Renal pelvis (tissue), 1 donor: ENCODE measurements at regions not wholly inside any gene's neighbourhood (a gene's known extent, or its start where the extent isn't known, plus 50 kb on each side); places are given as distances from the start of the nearest gene placed in this dataset.
A peak's percentile ranks its signal among the peaks of the same experiment; 100 is the strongest.
"Not testable (repeated sequence)": the region's sequence is repeated elsewhere in the genome, so short reads cannot be mapped to it uniquely, and the experiment has no call there.

Source experiments
- DNase-seq: peaks from one replicate; pipeline ENCODE4 v3.0.0-alpha.2; 2013

DNA sequence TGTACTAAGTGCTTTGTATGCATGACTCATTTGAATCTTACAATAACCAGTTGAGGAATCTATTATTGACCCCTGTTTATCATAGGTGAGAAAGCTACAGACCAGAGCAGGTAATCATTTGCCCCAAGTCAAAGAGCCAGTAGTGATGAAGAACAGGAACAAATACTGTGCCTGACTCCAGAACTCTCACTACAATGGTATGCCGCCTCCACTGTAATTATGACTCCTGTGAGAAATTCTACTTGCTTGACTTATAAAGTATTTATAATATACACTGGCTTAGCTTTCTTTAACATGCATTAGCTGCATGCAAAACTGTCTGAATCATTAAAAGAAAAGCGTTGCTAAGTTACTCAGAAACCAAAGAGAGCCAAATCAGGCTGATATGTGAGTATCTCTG is 92.6 kb downstream of the ZNF281 start:
- DNase-seq = no peak

DNA sequence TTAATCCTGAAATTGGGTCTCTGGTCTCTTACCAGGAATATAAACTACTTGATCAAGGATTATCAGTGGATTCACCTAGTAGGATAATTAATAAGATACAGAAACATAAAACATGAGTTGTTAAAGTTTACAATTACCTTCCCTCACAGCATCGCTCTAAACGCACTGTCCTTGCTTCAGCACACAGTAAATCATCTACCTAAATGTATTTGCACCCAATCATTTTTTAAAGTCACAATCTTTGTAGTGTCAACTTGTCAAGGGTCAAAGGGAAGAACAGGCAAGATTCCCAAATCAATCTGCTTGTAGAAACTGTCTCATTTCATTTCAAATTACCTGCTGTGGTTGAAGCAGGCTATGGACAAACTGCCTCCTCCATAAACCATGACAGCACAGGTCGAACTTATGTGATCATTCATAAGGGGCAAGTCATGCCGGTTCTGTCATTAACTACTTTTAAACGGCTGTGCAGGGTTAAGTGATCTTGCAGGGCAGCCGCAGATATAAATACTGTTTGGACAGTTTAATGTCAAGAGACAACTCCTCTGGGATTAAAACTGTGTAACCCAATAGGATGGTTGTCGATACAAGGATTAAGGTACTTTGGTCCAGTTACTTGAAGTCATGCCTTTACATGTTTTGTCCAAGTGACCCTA is 93.6 kb downstream of the ZNF281 start:
- DNase-seq = no peak

DNA sequence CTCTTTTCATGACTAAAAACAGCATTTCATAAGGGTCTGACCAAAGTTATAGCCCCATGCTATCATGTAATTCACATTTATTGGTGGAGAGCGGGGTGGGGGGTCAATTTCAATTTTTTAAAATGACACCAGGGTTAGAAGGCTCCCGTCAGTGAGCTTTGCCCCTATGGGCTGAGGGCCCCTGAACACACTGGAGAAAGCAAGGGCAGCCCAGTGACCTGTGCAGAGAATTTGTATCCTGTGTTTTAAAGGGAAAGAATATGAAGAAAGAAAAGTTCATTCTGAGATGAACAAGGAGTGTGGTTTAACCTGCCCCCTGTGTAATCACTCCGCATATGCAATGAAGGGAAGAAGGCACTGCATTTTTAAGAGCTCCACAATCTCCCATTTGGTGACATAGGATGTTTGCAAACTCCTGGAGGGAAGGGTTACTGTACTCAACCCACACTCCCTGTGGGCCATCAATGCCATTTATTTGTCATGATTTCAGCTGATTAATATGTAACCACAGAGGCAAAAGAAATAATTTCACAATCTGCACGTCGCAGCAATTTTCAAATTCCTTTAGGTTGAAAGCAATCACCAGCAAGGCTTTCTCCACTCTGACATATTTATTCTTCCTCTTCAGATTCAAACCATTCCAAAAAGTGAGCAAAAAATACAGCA is 95.6 kb downstream of the ZNF281 start:
- DNase-seq = no peak

DNA sequence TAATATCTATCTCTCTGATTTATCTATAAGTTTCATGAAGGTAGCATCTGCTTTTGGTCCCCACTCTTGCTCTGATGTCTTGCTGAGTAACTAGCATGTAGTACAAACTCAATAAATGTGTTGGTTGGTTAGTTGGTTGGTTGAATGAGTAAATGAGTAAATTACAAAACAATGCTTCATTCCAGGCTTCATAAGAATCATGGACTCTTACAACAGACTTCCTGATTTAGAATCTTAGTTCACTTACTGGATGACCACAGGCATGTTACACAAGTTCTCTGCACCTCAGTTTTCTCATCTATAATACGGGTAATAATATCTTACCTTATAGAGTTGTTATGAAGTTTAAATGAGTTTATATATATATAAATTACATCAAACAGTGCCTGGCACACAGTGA is 98.6 kb downstream of the ZNF281 start:
- no peak for DNase-seq

DNA sequence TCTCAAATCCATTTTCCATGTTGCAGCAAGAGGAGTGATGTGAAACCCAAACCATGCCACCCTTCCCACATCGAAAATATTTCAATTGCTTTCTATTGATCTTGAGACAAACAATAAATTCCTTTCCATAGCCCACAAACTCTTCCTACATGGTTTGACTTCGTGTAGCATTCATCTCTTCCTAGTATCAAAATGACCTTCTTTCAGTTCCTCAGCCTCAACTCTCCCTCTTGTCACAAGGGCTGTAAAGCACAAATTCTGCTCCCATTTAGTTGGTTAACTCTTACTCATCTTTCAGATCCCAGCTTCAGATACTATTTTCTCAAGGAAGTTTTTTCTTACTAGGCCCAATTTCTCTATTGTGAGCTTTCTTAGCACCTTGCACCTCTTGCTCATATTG is 99.0 kb downstream of the ZNF281 start:
- no peak for DNase-seq

DNA sequence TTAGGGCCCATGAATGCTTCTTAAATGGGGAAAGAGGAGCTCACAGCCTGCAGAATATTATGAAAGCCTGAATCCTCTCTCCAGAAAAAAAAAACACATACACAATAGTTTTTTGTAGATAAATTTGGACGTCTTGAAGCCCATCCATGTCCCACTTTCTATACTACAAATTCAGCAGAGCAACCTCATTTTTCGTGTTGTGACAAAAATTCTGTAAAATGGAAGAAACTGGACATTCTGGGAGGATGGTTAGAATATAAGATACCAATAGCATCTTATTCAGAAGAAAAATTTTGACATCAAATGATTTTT is 102.1 kb downstream of the ZNF281 start:
- no peak for DNase-seq

DNA sequence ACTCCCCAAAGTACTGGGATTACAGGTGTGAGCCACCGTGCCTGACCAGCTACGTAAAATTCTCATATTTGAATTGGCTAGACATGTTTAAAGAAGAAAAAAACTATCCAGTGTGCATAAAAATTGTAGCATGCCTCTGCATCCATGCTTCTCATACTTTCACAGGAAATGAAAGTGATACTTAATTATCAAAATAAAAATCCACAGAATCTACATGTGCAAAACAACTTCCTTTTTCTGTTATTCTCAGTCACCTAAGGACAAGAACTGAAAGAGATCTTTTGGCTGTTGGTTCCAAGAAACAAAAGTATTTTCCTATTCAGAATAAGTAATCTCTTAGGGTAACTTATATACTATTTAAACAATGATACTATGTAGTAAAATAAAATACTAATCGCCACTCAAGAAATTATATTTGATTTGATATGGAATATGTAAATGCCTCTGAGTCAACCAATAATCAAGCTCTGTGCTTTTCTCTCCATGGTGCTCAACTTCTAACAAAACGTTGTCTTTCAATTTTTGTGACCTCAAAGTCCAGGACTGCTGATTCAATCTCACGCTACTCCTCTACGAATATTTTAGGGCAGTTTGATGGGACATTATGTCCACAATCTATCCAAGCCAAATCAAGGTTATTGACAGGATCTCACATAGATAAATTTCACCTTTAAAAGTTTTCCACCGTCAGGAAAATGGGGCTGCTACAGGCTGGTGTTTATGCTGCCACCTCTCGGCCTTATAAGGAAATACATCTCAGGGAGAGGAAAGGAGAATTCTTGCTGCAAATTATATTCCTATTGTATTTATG is 102.7 kb downstream of the ZNF281 start:
- no peak for DNase-seq

DNA sequence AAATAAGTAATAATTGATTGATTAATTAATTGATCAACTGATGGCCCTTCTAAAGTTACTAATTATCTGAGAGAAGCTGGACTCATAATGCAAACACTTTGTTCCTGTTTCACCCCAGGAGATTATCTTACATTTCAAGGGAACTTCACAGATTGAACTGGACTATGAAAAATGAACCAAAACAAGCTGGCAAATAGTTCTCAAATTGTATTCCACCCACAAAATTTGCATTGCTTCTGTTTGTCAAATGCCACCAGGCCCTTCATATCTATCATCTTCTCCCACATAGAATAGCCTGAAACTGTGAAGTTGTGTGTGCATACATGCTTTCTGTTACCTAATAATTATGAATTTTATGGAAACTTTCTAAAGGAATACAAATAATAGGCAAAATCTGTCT is 104.0 kb downstream of the ZNF281 start:
- DNase-seq = no peak

DNA sequence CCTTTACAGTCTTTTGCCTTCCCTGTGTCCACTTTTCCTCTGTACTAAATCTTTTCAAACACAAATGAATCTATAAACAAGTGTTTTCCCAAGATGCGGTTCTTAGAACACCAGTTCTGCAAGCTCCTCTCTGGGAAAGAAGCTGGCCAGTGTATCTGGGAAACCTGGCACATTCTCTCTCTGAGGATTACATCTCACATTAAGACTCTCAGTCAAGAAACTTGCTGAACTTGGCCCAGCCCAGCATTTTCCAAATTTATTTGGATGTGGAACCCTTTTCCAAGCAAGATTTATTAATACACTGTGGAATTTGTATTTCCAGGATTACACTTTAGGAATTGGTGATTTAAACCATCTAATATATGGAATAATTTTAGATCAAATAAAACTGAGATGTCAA is 105.7 kb downstream of the ZNF281 start:
- DNase-seq = no peak

DNA sequence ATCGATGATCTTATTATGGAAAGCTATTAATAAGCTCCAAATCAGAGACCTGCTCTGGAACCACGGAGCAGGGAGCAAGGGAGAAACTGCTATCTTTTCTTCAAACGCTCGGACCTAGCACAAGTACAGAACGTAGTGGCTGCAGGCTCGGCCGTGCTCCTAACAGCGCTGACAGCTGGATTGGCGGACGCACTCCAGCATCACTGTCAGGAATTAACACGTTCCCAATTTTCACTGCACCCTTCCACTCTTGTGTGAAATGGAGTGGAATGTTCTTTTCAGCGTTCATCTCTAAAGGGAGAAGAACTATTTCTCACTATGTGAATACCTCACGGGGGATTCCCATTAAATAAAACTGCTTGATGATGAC is 106.9 kb downstream of the ZNF281 start:
- no peak for DNase-seq

DNA sequence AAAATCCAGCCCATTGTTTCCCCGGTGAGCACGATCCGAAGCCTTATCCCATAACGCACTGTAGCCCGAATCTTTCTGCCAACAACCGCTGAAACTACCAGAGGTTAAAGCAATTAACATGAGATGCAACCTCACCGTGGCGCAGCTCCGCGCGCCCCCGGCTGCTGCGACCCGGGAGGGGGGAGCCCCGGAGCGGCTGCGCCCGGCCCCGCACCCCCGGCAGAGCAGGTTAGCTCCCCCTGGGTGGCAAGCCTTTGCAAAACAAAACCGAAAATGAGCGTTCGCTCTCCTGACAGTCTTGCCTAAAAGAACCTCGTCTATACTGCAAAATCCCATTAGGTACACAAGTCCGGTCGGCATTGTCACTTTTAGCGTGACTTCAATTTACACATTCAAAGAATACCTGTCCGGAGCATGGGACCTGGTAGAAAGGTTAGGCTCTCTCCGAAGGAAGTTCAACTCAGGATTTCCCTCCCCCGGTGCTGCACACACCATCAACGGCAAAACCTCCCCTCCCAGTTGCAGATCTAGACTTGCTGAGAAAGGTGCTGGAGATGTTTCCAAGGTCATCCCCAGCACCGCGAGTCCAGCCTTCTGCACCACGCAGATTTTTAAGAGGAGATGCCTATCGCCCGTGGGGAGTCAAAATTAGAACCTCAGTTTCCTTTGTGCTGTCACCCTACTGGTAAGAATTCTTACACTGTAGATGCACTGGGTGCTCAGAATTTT is 107.5 kb downstream of the ZNF281 start:
- DNase-seq = peak; percentile 10

DNA sequence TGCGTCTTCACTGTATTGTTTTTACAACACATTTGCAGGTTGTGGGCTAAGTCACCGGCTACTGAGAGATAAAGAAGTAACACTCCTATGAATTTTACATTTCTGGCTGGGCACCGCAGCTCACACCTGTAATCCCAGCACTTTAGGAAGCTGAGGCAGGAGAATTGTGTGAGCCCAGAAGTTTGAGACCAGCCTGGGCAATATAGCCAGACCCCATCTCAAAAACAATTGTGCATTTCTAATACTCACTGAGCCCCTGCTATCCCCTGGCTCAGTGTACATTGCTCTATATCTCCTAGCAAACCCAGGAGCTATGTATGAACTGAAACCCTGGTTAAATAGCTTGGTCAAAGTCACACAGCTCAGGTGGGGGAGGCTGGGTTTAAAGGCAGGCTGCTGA is 108.7 kb downstream of the ZNF281 start:
- DNase-seq = no peak

DNA sequence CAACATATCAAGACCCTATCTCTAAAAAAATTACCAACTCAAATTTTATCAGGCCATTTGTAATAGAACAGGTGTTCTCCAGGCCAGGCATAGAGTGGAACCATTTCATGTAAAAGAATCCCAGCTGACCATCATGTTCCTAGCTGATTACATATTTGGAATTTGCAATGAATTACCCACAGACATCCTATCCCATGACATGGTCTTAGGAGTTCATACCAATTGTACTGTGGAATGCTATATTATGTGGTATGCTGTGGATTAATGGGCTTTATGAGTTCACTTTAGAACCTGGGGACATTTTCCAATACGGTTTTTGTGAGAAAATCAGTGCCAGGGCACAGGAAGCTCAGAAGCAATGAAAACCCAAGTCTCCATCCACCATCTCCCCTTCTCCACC is 110.3 kb downstream of the ZNF281 start:
- DNase-seq = no peak

DNA sequence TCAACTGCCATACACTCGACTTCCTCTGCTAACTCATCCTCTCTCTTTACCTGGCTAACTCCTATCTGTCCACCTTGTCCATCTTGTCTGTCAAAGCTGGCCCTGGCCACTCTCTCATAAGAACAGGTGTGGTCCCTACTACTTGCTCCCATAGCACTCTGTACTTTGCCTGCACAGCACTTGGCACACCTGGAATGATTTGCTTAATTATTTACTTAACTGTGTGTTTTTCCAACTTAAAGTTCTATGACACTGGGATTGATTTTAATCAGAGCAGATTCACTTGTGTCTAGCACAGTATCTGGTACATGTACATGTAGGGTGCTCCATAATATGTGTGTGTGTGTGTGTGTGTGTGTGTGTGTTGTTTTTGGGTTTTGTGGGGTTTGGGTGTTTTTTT is 111.6 kb downstream of the ZNF281 start:
- DNase-seq = no peak

DNA sequence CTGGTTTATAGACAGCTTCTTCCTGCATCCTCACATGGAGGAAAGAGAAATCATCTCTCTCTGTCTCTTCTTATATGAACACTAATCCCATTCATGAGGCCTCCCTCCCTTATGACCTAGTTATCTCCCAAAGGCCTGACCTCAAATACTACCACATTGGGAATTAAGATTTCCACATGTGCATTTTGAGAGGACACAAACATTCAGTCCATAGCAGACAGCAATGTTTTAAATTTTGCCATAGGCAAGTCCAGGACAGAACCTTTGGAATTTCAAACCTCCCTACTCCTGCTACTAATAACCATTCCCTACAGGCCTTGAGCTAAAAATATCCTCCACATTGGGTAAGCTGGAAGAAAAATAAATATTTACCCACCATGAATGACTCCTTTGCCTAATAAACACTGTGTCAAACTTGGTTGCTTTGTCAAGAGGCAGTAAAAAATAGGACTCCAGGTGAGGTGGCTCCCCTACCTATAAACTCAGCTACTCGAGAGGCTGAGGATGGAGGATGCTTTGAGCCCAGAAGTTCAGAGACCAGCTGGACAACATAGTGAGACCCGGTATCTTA is 113.7 kb downstream of the ZNF281 start:
- no peak for DNase-seq

DNA sequence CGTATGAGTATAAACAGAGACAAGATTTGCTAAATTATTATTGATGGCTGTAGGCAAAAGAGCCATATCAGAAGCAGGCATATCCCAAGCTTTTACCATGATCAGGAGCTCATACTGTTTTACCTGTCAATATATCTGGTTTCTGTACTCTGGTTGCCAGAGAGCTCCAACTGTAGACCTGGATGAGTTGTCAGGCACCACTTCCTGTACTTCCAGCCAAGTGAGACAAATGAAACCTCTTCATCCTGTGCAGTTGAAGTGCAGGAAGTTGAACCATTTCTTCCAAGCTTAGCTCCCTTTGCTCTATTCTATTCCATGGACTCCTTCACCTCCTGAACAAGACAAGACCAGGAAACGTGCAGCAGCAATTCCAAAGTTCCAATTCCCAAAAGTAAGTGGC is 115.6 kb downstream of the ZNF281 start:
- no peak for DNase-seq

DNA sequence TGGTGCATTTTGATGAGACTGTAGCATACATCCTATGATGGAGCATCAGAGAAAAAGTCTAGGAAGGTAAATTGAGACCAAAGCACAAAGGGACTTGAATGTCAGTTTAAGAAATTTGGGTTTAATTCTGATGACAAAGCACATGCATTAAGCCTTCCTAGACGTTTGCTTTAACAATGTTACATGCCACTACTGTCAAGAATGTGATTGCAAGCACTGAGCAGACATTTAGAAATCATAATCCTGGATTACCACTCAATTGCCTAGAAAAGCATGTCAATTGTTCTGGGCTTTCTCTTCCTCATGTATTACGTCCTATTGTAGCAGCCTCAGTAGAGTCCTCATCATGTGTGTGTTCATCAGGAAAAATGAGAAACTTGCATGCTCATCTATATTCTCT is 117.1 kb downstream of the ZNF281 start:
- no peak for DNase-seq

DNA sequence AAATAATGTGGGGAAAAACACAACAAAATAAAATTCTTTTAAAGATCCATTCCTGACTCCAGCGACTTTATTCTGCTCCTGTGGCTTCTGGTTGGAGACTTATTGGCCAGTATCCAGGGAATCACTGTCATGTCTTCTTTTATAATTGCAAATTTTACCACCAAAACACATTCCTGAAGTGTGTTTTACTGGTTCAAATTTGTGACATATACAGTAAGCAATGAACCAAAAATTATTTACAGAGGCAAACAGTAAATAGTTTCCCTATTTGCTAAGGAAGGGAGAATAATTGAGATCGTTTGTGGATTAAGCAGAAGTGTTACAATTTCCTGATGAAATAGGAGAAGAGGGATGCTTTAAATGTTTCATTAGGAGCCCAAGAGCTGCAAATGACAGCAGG is 118.7 kb downstream of the ZNF281 start:
- DNase-seq = no peak

DNA sequence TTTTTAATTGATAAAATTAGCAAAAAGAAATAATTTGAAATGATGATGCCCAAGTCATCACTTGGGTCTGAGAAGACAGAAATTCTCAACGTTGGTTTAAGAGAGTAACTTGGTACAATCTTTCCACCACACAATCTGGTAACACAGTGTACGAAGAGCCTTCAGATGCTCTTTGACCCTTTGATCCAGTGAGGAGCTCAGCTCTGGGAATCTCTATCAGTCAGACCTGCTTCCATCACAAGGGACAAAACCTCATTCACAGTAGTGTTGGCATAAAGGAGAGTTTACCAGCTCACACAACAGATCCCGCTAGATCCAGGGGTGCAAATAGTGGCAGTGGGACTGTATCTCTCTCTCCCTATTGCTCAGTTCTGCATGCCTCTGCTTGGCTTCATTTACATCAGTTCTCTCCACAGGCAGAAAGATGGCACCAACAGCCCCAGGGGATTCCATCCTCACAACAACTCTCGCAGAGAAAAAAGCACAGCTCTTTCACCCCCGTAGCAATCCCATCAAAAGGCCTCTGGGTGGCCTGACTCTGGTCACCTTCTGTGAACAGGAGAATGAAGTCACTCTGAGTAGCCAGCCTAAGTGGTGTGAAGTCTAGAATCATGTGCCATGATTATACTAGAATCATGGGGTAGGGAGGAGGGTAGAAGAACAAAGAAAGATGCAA is 119.7 kb downstream of the ZNF281 start:
- no peak for DNase-seq

DNA sequence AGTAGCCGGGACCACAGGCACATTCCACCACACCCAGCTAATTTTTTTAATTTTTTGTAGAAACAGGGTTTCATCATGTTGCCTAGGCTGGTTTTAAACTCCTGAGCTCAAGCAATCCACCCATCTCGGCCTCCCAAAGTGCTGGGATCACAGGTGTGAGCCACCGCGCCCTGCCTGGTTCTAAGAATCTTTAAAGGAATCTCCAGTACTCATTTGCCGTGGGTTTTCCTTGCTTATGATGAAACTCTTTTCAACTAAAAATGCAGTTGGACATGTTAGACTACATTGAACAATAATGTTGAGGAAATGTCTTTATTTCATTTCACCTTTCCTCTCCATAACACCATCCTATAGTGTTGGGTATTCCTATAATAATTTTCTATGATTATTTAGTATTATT is 121.6 kb downstream of the ZNF281 start:
- DNase-seq = no peak

DNA sequence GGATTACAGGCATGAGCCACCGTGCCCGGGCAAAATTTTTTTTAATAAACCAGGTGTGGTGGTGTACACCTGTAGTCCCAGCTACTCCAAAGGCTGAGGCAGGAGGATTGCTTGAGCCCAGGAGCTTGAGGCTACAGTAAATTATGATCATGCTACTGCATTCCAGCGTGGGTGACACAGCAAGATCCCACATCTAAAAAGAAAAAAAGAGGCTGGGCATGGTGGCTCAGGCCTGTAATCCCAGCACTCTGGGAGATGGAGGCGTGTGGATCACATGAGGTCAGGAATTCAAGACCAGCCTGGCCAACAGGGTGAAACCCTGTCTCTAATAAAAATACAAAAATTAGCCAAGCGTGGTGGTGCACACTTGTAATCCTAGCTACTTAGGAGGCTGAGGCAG is 125.6 kb downstream of the ZNF281 start:
- DNase-seq = not testable (repeated sequence)
